Caco-2 (cell line): ENCODE measurements at regions not wholly inside any gene's neighbourhood (a gene's known extent, or its start where the extent isn't known, plus 50 kb on each side); places are given as distances from the start of the nearest gene placed in this dataset.

ENCODE experiments used
- BruUV-seq: library from RNA; stranded (reverse); fragments of 400-500 nt; replicated peaks from 2 replicates; lab custom pipeline; 2021; lab: Mats Ljungman, UMichigan
- CTCF ChIA-PET: fragments of 300-600 bp; sonication (Branson Sonifier 250); formaldehyde crosslinking; loops from one replicate; lab custom pipeline; 2022; ENCODE audit warnings: antibody characterized with exemption; lab: Charles Lee
- POLR2A ChIA-PET: fragments of 300-600 bp; sonication (Branson Sonifier 250); formaldehyde crosslinking; loops from one replicate; lab custom pipeline; 2022; ENCODE audit warnings: antibody characterized with exemption; lab: Charles Lee
- DNase-seq, 2 experiments: peaks; one replicate each; pipeline versions ENCODE4 v3.0.0 to v3.0.0-alpha.2; 2020 to 2022
- H3K27me3 ChIP-seq: replicated peaks from 2 replicates; pipeline ENCODE4 v1.6.0; 2011; ENCODE audit warnings: low read length; ENCODE audit not compliant: control insufficient read depth, insufficient read depth
- H3K36me3 ChIP-seq: 2 replicates; pipeline ENCODE4 v1.5.1; 2011; ENCODE audit warnings: low read length; ENCODE audit not compliant: control insufficient read depth, insufficient read depth
- H3K4me1 ChIP-seq: fragments of 250-450 bp; sonication (Bioruptor Pico); 2 replicates; pipeline ENCODE4 v1.5.1; 2020; ENCODE audit warnings: mild to moderate bottlenecking
- H3K4me3 ChIP-seq: 2 replicates; pipeline ENCODE4 v1.5.1; 2011; ENCODE audit warnings: low read depth, mild to moderate bottlenecking, control low read depth, low read length
- H3K9me3 ChIP-seq: fragments of 250-450 bp; sonication (Bioruptor Pico); 2 replicates; pipeline ENCODE4 v1.5.1; 2020; ENCODE audit warnings: mild to moderate bottlenecking, moderate library complexity
- H3K27ac Mint-ChIP-seq: one replicate; pipeline ENCODE4 v1.8.0; 2022; ENCODE audit warnings: mixed read lengths; ENCODE audit not compliant: unreplicated experiment
- H3K27me3 Mint-ChIP-seq: one replicate; pipeline ENCODE4 v1.8.0; 2022; ENCODE audit warnings: mixed read lengths; ENCODE audit not compliant: insufficient read depth, unreplicated experiment
- H3K36me3 Mint-ChIP-seq: one replicate; pipeline ENCODE4 v1.8.0; 2022; ENCODE audit warnings: mild to moderate bottlenecking, mixed read lengths; ENCODE audit not compliant: insufficient read depth, unreplicated experiment
- H3K4me1 Mint-ChIP-seq: one replicate; pipeline ENCODE4 v1.8.0; 2022; ENCODE audit warnings: low read depth, mixed read lengths; ENCODE audit not compliant: unreplicated experiment
- H3K4me3 Mint-ChIP-seq: one replicate; pipeline ENCODE4 v1.8.0; 2022; ENCODE audit warnings: mild to moderate bottlenecking, moderate library complexity, mixed read lengths; ENCODE audit not compliant: unreplicated experiment
- H3K9me3 Mint-ChIP-seq: one replicate; pipeline ENCODE4 v1.8.0; 2022; ENCODE audit warnings: mixed read lengths; ENCODE audit not compliant: unreplicated experiment
- intact Hi-C: fragments of 100-400 bp; cut with micrococcal nuclease; formaldehyde crosslinking; loops from one replicate; pipeline ENCODE4 v1.10.0; 2022; ENCODE audit not compliant: unreplicated experiment
- TF ChIP-seq, protein P1 (sequence below), 2 experiments: fragments of 200-600 bp in 1 of 2; IDR thresholded peaks; 1 replicate in 1 of 2; 2 replicates in 1 of 2; pipeline versions ENCODE4 v1.5.1 to v1.8.0; 2011 to 2022; ENCODE audit warnings: antibody characterized with exemption in 1 of 2, control low read depth in 1 of 2, inconsistent platforms in 1 of 2, low read depth in 1 of 2, low read length in 1 of 2, mild to moderate bottlenecking in 1 of 2, moderate library complexity in 1 of 2; ENCODE audit not compliant: insufficient read depth in 1 of 2, severe bottlenecking in 1 of 2, unreplicated experiment in 1 of 2

DNA sequence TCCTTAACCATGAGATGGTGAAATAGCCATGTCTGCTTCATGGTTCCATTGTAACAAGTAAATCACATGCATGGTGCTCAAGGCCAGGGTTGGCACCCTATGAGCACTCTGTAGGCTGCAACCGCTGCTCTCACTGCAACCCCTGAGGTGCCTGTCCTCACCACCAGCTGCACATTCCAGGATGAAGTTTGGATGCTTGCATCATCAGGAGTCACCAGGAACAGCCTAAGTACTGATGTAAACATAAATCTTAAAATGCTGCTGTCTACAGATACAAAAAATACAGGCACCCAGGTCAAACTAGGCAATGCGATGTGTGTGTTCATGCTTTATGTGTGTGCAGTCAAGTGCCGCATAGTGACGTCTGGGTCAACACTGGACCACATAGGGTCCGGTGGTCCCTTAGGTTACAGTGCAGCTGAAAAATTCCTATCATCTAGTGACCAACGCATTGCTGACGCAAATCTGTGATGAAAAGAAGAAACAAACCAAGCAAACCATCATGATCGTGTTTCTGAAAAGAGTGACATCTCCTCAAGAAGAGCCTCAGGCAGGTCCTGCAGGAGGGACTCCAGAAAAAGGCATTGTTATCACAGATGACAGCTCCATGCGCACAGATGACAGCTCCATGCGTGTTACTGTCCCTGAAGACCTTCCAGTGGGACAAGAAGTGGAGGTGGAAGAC lies 234.8 kb downstream of the AUH start:
- Mint-ChIP-seq H3K27me3 (no peaks in the 10 kb centered on the region), H3K4me3 (no peak overlapping the region), H3K27ac (no peak overlapping the region), H3K36me3 (no peaks in the 10 kb centered on the region), H3K9me3 (no peaks in the 10 kb centered on the region), H3K4me1 (no peaks in the 10 kb centered on the region)
- ChIA-PET CTCF (no interaction called here), POLR2A (no interaction called here)
- BruUV-seq = no TSS peak
- TF ChIP-seq, protein P1, sequence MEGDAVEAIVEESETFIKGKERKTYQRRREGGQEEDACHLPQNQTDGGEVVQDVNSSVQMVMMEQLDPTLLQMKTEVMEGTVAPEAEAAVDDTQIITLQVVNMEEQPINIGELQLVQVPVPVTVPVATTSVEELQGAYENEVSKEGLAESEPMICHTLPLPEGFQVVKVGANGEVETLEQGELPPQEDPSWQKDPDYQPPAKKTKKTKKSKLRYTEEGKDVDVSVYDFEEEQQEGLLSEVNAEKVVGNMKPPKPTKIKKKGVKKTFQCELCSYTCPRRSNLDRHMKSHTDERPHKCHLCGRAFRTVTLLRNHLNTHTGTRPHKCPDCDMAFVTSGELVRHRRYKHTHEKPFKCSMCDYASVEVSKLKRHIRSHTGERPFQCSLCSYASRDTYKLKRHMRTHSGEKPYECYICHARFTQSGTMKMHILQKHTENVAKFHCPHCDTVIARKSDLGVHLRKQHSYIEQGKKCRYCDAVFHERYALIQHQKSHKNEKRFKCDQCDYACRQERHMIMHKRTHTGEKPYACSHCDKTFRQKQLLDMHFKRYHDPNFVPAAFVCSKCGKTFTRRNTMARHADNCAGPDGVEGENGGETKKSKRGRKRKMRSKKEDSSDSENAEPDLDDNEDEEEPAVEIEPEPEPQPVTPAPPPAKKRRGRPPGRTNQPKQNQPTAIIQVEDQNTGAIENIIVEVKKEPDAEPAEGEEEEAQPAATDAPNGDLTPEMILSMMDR (IDR thresholded peaks at IDR 0.05; ENCODE audit: insufficient read depth in 1 of 2, low read depth in 1 of 2, low read length in 1 of 2, severe bottlenecking in 1 of 2, unreplicated experiment in 1 of 2) = no peak
- Histone ChIP-seq H3K4me3 (no peak overlapping the region), H3K9me3 (no peaks in the 10 kb centered on the region), H3K4me1 (no peaks in the 10 kb centered on the region), H3K36me3 (no peaks in the 10 kb centered on the region), H3K27me3 (no peaks in the 10 kb centered on the region)
- DNase-seq = no peak
- intact Hi-C loops = no loop called here

GRCh38 chr9:91127653-91128052 lies 234.1 kb downstream of the AUH start:
- Histone ChIP-seq H3K36me3 (no peaks in the 10 kb centered on the region), H3K4me1 (no peaks in the 10 kb centered on the region), H3K27me3 (no peaks in the 10 kb centered on the region), H3K9me3 (no peaks in the 10 kb centered on the region), H3K4me3 (no peak overlapping the region)
- TF ChIP-seq, protein P1 (IDR thresholded peaks at IDR 0.05; ENCODE audit: insufficient read depth in 1 of 2, low read depth in 1 of 2, low read length in 1 of 2, severe bottlenecking in 1 of 2, unreplicated experiment in 1 of 2) = no peak
- Mint-ChIP-seq H3K27me3 (no peaks in the 10 kb centered on the region), H3K36me3 (no peaks in the 10 kb centered on the region), H3K27ac (no peak overlapping the region), H3K9me3 (no peaks in the 10 kb centered on the region), H3K4me1 (no peaks in the 10 kb centered on the region), H3K4me3 (no peak overlapping the region)
- DNase-seq = no peak
- BruUV-seq = no TSS peak
- intact Hi-C loops = no loop called here
- POLR2A ChIA-PET = no interaction called here
- CTCF ChIA-PET = no interaction called here

GRCh38 chr9:91130796-91131318 lies 230.9 kb downstream of the AUH start:
- H3K9me3 Mint-ChIP-seq = no peaks in the 10 kb centered on the region
- DNase-seq = no peak
- H3K4me1 Mint-ChIP-seq = no peaks in the 10 kb centered on the region
- Histone ChIP-seq H3K9me3 (no peaks in the 10 kb centered on the region), H3K27me3 (no peaks in the 10 kb centered on the region), H3K36me3 (no peaks in the 10 kb centered on the region), H3K4me1 (no peaks in the 10 kb centered on the region), H3K4me3 (no peak overlapping the region)
- TF ChIP-seq, protein P1 (IDR thresholded peaks at IDR 0.05; ENCODE audit: insufficient read depth in 1 of 2, low read depth in 1 of 2, low read length in 1 of 2, severe bottlenecking in 1 of 2, unreplicated experiment in 1 of 2) = no peak
- H3K27me3 Mint-ChIP-seq = no peaks in the 10 kb centered on the region
- CTCF ChIA-PET = no interaction called here
- POLR2A ChIA-PET = interaction anchor here (0.6 kb wide), 1 partner anchor 20 kb away, joined by 3 read pairs; no protein-coding TSS in a partner anchor
- BruUV-seq = no TSS peak
- intact Hi-C loops = no loop called here
- no peaks in the 10 kb centered on the region for H3K36me3 Mint-ChIP-seq
- no peak overlapping the region for H3K27ac Mint-ChIP-seq
- H3K4me3 Mint-ChIP-seq = no peak overlapping the region
